ENCODE measurements at regions not wholly inside any gene's neighbourhood (a gene's known extent, or its start where the extent isn't known, plus 50 kb on each side); places are given as distances from the start of the nearest gene placed in this dataset.
A peak's percentile ranks its signal among the peaks of the same experiment; 100 is the strongest.

- DNase-seq (ENCODE audit: low read depth), result no peak
These were observed 109.4 kb downstream of the UCHL5 start for GRCh38 chr1:192949783-192950182.

DNA sequence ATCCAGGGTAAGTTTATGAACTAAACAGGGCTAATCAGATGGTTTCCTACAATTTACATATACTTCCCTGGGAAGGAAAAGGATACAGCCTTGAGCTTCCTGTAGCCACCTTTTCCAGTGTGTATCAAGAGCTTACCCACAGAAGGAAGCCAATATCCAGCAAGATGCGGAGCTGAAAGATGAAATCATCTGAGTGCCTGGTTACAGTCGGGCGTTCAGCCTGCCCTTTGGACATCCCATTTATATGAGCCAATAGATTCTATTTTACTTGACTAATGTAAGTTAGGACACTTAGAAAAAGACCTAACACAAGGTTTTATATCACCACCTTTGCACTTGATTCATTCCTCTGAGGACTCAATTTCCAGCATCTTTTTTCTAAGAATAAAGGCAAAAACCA is 108.2 kb downstream of the UCHL5 start:
- no peak for DNase-seq (ENCODE audit: low read depth)

DNA sequence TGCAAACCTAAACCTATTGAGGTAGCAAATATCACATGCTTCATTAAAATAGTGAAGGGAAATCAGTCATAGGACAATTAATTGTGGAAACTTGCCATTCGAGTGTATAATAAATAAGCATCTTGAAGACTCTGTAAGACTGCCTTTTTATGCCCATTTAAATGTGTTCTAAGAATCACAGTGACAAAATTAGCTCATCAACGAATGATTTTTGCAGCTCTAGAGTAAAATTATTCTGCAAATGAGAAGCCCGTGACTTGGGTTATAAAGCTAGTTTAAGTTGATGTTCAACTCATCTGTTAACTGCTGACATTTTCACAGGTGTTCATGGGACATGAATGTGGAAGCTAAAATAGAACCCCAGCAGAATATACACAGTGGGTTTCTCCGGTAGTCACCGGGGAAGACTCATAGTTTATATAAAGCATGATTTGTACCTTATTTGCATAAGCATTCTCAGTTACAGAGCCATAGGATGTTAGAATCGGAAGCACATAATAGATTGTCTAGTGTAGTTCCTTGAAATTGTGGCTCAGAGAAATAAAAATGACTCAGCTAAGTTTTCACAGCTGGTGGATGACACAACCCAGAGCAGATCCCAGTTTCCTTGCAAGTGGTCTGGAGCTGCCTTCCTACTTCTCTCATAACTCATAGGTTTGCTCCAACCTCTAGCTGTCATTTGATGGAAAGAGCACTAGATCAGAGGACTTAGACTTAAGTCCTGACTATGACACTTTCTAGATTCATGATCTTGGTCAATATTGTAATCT is 107.3 kb downstream of the UCHL5 start:
- peak; percentile 34 for DNase-seq (ENCODE audit: low read depth)

GRCh38 chr1:192952646-192953045 is 106.5 kb downstream of the UCHL5 start:
- DNase-seq (ENCODE audit: low read depth), result no peak

DNA sequence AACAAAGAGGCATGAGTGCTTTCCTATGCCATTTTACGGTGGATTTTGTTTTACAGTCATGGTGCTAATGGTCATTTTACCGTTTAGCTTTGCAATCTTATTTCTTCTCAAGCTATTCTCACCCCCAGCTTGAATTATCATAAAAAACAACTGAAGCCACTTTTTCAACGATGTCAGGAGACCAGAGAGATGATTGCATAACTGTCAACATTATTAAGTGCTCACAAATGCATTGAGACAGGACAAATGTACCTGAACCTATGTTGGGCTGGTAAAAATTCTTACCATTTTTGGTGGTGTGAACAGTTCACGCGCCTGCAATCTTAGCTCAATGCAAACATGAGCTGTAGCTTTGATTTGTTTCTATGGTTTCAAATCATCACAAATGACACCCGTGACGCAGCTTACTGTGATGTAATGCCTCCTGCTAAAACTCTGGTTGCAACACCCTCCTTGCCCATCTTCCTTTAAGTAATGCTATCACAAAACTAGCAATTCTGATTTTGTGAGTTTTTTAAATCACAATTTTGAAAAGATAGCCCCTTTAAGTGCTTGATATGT is 104.4 kb downstream of the UCHL5 start:
- DNase-seq (ENCODE audit: low read depth), result no peak

DNA sequence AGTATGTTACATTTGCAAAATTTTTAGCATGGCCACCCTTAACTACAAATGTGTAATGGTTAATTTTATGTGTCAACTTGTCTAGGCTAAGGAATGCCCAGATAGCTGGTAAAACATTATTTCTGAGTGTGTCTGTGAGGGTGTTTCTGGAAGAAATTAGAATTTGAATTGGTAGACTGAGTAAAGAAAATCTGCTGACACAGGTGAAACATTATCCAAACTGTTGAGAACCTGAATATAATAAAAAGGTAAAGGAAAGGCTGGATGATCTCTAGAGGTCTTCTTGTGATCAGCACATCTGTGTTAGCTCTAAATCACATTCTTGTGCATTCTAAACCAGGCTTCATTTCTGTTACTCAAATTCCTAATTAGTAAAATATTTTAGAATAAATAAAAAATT is 100.8 kb downstream of the UCHL5 start:
- no peak for DNase-seq (ENCODE audit: low read depth)

GRCh38 chr1:192958871-192959270 is 100.3 kb downstream of the UCHL5 start:
- DNase-seq (ENCODE audit: low read depth), result no peak

- DNase-seq (ENCODE audit: low read depth), result no peak
These were observed 99.4 kb downstream of the UCHL5 start for GRCh38 chr1:192959657-192960186.

Measured in GM04503 (cell line).